K562 (cell line): ENCODE measurements at regions not wholly inside any gene's neighbourhood (a gene's known extent, or its start where the extent isn't known, plus 50 kb on each side); places are given as distances from the start of the nearest gene placed in this dataset.
A peak's percentile ranks its signal among the peaks of the same experiment; 100 is the strongest.

Source experiments
- BACH1 ChIP-seq: fragments of 200-800 bp; sonication (Bioruptor generic); IDR thresholded peaks from 2 replicates; pipeline ENCODE4 v1.6.1; 2016; ENCODE audit warnings: missing genetic modification characterization, missing compliant biosample characterization
- CBFA2T2 ChIP-seq: fragments of 450-650 bp; conservative IDR thresholded peaks from 2 replicates; pipeline ENCODE4 v1.6.1; 2017; ENCODE audit warnings: mild to moderate bottlenecking
- CC2D1A ChIP-seq: fragments of 450-650 bp; IDR thresholded peaks from 2 replicates; pipeline ENCODE4 v1.6.1; 2017; ENCODE audit warnings: mild to moderate bottlenecking
- CHAMP1 ChIP-seq: fragments of 450-650 bp; IDR thresholded peaks from 2 replicates; pipeline ENCODE4 v1.6.1; 2016; ENCODE audit warnings: mild to moderate bottlenecking
- CXXC5 ChIP-seq: fragments of 250-450 bp; sonication (Bioruptor Pico); IDR thresholded peaks from 2 replicates; pipeline ENCODE4 v1.8.0; 2022; ENCODE audit warnings: inconsistent platforms, mild to moderate bottlenecking, moderate library complexity
- ELF4 ChIP-seq: fragments of 450-650 bp; formaldehyde crosslinking; IDR thresholded peaks from 2 replicates; pipeline ENCODE4 v1.4.0; 2022; ENCODE audit warnings: missing genetic modification characterization
- HMGN3 ChIP-seq: IDR thresholded peaks from 2 replicates; pipeline ENCODE4 v1.6.1; 2011; ENCODE audit warnings: borderline replicate concordance, low read depth, mild to moderate bottlenecking, mixed read lengths, low read length; ENCODE audit not compliant: insufficient read length; ENCODE audit errors: extremely low read depth
- JUND ChIP-seq, 2 experiments: IDR thresholded peaks; 2 replicates in 1 of 2; 3 replicates in 1 of 2; pipeline ENCODE4 v1.6.1; 2011; ENCODE audit warnings: borderline replicate concordance in 2 of 2, low read depth in 2 of 2, low read length in 2 of 2, improper control_type of control experiment in 1 of 2, missing biosample characterization in 1 of 2, missing genetic modification characterization in 1 of 2, missing genetic modification reagents in 1 of 2
- KDM1A ChIP-seq, 2 experiments: fragments of 450-650 bp; IDR thresholded peaks; 2 replicates each; pipeline ENCODE4 v1.6.1; 2016; ENCODE audit warnings: mild to moderate bottlenecking in 2 of 2
- NFIC ChIP-seq: fragments of 450-650 bp; IDR thresholded peaks from 2 replicates; pipeline ENCODE4 v1.6.1; 2017; ENCODE audit warnings: mild to moderate bottlenecking, inconsistent platforms
- PHF20 ChIP-seq: fragments of 450-650 bp; IDR thresholded peaks from 2 replicates; pipeline ENCODE4 v1.6.1; 2018; ENCODE audit not compliant: partially characterized antibody
- SNRNP70 ChIP-seq: fragments of 200-400 bp; formaldehyde crosslinking; optimal IDR thresholded peaks from 2 replicates; pipeline ENCODE3; 2017; ENCODE audit warnings: low read depth, low read length
- STAT6 ChIP-seq: sonication (generic); formaldehyde crosslinking; IDR thresholded peaks from 2 replicates; pipeline ENCODE4 v1.8.1; 2023; ENCODE audit warnings: mild to moderate bottlenecking, missing genetic modification reagents
- THRAP3 ChIP-seq: fragments of 450-650 bp; IDR thresholded peaks from 2 replicates; pipeline ENCODE4 v1.6.1; 2016; ENCODE audit warnings: mild to moderate bottlenecking, inconsistent platforms, borderline replicate concordance
- ZBTB12 ChIP-seq: fragments of 250-450 bp; sonication (Bioruptor Pico); IDR thresholded peaks from 2 replicates; pipeline ENCODE4 v1.4.0; 2020
- ZNF12 ChIP-seq: sonication (generic); formaldehyde crosslinking; IDR thresholded peaks from 2 replicates; pipeline ENCODE4 v1.4.0; 2020; ENCODE audit warnings: mild to moderate bottlenecking, missing genetic modification reagents
- ZNF3 ChIP-seq: fragments of 250-450 bp; sonication (Bioruptor Pico); IDR thresholded peaks from 2 replicates; pipeline ENCODE4 v1.5.0; 2021; ENCODE audit warnings: mild to moderate bottlenecking, moderate library complexity
- ZNF445 ChIP-seq: fragments of 250-450 bp; sonication (Bioruptor Pico); IDR thresholded peaks from 2 replicates; pipeline ENCODE4 v1.4.0; 2020; ENCODE audit warnings: low read depth, mild to moderate bottlenecking, moderate library complexity
- ZNF507 ChIP-seq: conservative IDR thresholded peaks from 2 replicates; pipeline ENCODE4 v1.6.1; 2017; ENCODE audit warnings: missing genetic modification characterization, missing compliant biosample characterization
- TF ChIP-seq, protein P1 (sequence below): fragments of 250-450 bp; sonication (Bioruptor Pico); IDR thresholded peaks from 2 replicates; pipeline ENCODE4 v1.5.0; 2021; ENCODE audit warnings: mild to moderate bottlenecking, borderline replicate concordance

- TF ChIP-seq CC2D1A, result peak; percentile 63; the same call in 1 of the 2 replicates
- TF ChIP-seq, protein P1, sequence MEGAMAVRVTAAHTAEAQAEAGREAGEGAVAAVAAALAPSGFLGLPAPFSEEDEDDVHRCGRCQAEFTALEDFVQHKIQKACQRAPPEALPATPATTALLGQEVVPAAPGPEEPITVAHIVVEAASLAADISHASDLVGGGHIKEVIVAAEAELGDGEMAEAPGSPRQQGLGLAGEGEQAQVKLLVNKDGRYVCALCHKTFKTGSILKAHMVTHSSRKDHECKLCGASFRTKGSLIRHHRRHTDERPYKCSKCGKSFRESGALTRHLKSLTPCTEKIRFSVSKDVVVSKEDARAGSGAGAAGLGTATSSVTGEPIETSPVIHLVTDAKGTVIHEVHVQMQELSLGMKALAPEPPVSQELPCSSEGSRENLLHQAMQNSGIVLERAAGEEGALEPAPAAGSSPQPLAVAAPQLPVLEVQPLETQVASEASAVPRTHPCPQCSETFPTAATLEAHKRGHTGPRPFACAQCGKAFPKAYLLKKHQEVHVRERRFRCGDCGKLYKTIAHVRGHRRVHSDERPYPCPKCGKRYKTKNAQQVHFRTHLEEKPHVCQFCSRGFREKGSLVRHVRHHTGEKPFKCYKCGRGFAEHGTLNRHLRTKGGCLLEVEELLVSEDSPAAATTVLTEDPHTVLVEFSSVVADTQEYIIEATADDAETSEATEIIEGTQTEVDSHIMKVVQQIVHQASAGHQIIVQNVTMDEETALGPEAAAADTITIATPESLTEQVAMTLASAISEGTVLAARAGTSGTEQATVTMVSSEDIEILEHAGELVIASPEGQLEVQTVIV (CRISPR knock-in tag), result no peak
- no peak for TF ChIP-seq ZNF12 (CRISPR knock-in tag)
- TF ChIP-seq ZBTB12 (CRISPR knock-in tag), result no peak
- no peak for TF ChIP-seq SNRNP70
- TF ChIP-seq NFIC, result peak; percentile 46
- no peak for TF ChIP-seq ZNF507 (tag)
- peak; percentile 31; the same call in 1 of the 2 replicates for TF ChIP-seq CXXC5 (CRISPR knock-in tag)
- no peak for TF ChIP-seq ZNF3 (CRISPR knock-in tag)
- TF ChIP-seq STAT6 (CRISPR knock-in tag), result no peak
- TF ChIP-seq ELF4 (CRISPR knock-in tag), result no peak
- no peak for TF ChIP-seq ZNF445
- TF ChIP-seq CBFA2T2, result peak; percentile 82
- peak in 1 of 2 experiments; percentile 25; a peak in 1 of 4 replicates for TF ChIP-seq KDM1A (IDR thresholded peaks at IDR 0.05)
- TF ChIP-seq PHF20, result no peak
- TF ChIP-seq CHAMP1, result peak; percentile 96
- no peak for TF ChIP-seq THRAP3
- TF ChIP-seq HMGN3, result no peak
- TF ChIP-seq BACH1 (tag), result no peak
- no peak for TF ChIP-seq JUND (IDR thresholded peaks at IDR 0.05; ENCODE audit: borderline replicate concordance, low read depth, low read length)
- no peak for TF ChIP-seq JUND (tag; IDR thresholded peaks at IDR 0.05; ENCODE audit: borderline replicate concordance, low read depth, low read length)
These were observed 99.8 kb upstream of the TEX13C start (continued) for GRCh38 chrX:125219852-125220251.
